ENCODE measurements at regions not wholly inside any gene's neighbourhood (a gene's known extent, or its start where the extent isn't known, plus 50 kb on each side); places are given as distances from the start of the nearest gene placed in this dataset.
"Not testable (repeated sequence)": the region's sequence is repeated elsewhere in the genome, so short reads cannot be mapped to it uniquely, and the experiment has no call there.

- no peak for DNase-seq
Measured at GRCh38 chr7:10727636-10728035, 246.0 kb upstream of the PHF14 start.

DNA sequence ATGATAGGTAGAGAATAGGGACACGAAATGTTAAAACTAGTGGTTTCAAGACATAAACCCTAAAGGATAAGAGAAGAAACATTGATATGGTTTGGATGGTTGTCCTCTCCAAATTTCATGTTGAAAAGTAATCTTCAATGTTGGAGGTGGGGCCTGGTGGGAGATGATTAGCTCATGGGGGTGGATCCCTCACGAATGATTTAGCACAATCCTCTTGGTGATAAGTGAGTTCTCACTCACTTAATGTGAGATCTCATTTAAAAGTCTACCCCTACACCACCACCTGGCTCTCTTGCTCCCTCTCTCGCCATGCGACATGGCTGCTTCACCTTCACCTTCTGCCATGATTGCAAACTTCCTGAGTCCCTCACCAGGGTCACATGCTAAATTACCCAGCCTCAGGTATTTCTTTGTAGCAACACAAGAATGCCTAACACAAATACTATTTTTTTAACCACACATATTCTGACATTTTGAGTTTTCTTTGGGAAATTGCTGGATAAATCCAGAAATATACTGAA lies 242.4 kb upstream of the PHF14 start:
- no peak for DNase-seq

DNA sequence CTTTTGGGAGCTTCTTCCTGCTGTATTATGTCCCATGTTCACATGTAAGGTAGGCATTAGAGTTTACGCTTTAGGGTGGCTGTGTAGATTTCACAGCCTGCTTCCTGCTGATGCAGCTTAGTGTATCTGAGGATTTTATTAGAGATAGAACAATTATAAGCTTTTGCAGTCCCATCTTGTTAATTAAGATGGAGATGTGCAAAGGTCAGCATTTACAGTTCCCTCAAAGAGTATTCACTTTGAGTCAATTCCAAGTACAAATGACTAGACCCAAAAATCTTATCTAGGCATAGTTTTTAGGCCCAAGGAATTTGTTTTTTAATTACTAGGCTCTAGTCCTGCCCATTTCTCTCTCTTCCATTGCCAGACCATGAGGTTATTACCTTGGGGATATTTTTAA lies 239.9 kb upstream of the PHF14 start:
- DNase-seq: no peak

DNA sequence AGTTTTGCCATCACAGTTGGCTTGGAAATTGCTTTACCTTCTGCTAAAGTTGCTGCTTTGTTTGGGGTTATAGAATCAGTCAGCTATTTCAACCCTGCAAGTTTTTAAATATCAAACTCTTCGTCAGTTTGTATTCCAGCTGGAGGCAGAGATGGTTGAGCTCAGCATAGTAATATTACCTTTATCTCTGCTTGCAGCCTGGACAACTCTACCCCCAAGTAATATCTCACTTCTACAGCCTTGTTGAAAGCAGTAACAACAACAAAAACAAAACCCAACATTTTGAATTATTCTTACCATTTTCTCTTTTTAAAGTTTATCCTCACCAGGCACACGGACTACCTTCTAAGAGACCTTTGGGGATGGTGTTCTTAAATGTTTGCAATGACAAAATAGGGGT lies 239.1 kb upstream of the PHF14 start:
- no peak for DNase-seq

DNA sequence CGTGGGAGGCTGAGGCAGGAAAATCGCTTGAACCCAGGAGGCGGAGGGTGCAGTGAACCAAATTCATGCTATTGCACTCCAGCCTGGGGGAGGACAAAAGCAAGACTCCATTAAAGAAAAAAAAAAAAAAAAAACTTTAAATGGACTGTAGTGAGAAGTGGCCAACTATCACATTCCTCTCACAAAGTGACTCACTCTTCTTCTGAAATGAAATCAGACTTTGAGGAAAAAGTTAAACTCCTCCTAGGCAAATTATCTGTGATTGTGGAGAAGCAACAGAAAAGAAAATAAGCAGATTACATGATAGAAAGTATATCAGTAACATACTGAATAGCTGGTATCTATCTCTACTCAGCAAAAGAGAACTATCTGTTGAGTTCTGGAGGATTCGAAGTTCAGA lies 234.3 kb upstream of the PHF14 start:
- DNase-seq: no peak

DNA sequence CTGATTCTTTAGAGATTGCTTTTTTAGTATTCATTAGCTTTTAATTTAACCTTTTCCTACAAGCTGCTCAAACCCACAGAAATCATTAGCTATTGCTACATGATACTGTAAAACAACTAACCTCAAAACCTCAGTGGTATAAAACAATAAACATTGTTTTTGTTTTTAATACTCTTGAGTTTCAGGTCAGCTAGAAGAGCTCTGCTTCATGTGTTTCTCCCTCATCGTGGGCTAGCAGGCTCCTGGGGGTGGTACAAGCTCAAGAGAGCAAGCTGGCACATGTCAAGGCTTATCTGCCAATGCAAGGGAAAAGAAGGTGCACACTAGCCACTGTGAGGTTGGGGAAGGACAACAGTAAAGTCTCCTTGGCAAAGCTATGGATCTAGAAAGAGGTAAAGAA lies 232.9 kb upstream of the PHF14 start:
- DNase-seq: no peak

GRCh38 chr7:10756981-10757380 lies 216.7 kb upstream of the PHF14 start:
- no peak for DNase-seq

GRCh38 chr7:10759120-10759519 lies 214.6 kb upstream of the PHF14 start:
- DNase-seq: no peak

DNA sequence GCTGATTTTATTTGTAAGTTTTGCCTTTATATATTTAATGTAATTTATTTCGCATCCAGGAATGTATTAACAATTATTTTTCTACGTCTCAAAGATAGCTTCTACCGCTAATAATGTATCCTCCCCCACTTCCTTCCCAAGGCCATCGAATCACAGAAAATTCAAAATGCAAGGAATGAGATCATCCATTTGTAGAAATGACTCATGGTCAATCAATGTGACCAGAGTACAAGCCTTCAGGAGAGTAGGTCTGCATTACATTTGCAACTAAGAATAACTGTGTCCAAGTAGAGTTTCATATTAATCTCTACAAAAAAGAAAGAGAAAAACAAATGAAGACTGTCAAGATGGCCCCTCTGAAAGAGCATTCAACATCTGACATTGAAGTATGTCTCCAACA lies 205.9 kb upstream of the PHF14 start:
- no peak for DNase-seq

GRCh38 chr7:10770176-10770575 lies 203.5 kb upstream of the PHF14 start:
- DNase-seq: no peak

GRCh38 chr7:10773430-10773829 lies 200.2 kb upstream of the PHF14 start:
- DNase-seq: no peak

DNA sequence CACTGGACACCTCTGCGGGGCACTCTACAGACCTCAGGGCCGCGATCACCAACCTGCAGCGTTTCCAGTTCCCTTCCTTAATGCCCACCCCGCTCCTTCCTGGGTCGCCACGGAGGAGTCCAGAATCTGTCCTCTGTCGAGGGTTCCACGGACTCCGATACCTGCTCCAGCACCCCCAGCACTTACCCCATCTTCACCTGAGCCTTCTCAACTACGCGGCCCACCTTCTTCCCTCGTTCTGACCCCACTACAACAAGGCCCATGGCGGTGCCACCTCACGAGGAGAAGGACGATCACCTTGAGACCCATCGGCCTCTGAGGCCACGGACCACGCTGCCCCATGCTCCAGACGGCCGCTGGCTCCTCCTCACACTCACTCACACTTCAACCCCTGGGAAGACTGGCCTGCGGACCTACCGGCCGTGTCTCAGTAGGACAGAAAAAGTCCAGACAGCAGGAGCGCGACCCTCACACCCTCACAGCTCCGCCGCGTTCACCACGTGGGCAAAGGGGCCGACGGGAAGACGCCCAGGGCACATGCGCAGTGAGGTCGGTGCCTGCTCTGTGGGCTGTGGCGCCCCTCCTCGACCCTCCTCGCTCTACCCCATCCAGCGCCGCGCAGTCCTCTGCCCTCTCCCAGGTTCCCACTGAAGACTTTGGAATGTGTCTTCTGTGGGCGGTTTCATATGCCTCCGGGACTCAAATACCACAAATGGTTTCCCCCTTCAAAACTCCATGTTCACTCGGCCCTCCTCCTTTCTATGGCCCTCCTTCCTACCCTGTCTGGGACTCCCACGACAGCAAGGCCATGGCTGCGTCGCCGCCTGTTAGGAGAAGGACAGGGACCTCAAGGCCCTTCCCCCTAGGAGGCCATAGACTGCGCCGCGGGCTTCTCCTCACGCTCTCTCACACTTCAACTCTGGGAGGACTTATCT lies 193.9 kb upstream of the PHF14 start:
- DNase-seq: no peak

DNA sequence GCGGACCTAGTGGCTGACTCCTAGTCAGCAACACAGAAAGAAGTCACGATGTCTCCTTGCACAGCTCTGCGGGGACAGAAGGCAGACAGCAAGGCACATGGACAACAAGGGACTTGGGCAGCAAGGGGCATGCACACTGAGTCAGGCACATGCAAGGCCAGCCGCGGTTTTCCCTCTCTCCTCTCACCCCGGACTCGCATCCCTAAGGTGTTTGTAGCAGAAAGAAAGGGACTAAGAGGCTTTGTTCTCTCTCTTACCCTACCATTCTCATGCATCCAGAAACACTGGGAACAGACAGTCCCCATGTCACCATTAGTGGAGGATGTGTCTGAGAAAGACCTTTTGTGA lies 193.3 kb upstream of the PHF14 start:
- no peak for DNase-seq

DNA sequence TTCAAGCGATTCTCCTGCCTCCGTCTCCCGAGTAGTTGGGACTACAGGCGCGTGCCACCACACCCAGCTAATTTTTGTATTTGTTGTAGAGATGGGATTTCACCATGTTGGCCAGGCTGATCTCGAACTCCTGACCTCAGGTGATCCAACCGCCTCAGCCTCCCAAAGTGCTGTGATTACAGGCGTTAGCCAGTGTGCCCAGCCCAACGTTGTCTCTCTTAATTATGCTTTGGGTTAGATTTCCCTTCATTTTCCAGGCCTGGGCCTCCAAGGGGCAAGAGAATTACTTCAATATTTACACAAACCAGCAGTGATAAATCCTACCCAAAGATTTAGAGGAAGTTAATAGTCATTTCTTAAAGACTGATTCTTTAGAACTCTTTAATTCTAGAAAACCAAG lies 186.7 kb upstream of the PHF14 start:
- not testable (repeated sequence) for DNase-seq

GRCh38 chr7:10789170-10789569 lies 184.5 kb upstream of the PHF14 start:
- DNase-seq: no peak

DNA sequence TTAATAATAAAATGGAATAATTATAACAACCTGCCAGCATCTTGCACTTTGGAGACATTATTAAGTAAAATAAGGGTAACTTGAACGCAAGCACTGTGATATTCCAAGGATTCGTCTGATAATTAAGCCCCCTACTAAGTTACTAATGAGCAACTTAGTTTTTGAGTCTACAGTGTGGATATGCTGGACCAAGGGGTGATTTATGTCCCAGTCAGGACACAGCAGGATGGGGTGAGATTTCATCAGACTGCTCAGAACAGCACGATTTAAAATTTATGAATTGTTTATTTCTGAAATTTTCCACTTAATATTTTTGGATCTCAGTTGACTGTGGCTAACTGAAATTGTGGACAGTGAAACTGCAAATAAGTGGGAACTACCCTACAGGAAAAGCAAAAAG lies 182.8 kb upstream of the PHF14 start:
- DNase-seq: no peak

GRCh38 chr7:10793995-10794775 lies 179.5 kb upstream of the PHF14 start:
- no peak for DNase-seq

DNA sequence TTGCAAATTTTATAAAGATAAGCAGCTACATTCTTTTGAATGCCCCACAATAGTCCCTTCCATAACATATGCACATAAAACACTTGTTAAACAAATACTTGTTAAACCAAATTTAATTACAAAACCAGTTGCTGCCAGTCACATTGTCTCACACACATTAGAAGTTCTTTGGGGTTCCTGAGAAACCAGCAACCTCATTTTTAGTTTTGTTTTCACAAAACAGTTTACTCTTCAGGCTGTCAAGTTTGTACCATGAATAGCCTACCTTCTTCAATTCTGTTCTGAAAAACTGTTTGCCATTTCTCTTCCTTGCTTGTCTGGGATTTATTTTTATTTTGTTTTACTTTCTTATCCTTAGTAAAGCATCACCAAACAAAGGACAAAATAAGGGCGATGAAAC lies 176.5 kb upstream of the PHF14 start:
- no peak for DNase-seq

DNA sequence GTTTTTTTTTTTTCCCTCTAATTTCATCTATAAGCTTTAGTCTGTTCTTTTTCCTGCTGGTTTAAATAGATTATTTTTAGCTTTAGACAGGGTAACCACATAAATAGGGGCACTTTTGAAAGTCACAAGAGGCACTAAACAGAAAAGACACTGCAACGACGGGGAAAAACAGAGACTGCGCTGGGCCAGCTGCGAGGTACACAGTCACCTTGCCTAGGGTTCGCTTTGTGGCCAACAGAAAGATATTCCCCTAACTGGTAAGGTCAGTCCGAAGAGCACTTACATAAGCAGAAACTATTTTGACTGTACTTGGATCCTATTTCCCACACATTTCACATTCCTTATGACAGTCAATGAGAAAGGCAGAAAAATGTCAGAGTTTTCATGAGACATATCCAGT lies 175.6 kb upstream of the PHF14 start:
- DNase-seq: no peak

DNA sequence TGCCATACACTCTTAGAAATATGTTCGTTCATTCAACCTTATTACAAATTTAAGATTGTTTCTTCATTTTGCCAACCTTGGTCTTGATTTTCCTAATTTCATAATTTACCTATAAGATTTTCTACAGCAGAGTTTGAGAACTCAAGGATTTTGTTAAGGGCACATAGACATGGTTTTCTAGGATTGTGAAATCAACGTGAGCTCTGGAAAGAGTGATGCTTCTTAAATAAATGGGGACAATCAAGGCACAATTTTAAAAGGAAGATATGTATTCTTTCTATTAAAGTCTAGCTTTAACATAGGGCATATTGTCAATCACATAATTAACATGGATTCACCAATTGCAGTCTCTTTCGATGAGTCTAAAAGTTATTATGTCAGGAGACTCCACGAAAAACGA lies 174.2 kb upstream of the PHF14 start:
- DNase-seq: no peak

DNA sequence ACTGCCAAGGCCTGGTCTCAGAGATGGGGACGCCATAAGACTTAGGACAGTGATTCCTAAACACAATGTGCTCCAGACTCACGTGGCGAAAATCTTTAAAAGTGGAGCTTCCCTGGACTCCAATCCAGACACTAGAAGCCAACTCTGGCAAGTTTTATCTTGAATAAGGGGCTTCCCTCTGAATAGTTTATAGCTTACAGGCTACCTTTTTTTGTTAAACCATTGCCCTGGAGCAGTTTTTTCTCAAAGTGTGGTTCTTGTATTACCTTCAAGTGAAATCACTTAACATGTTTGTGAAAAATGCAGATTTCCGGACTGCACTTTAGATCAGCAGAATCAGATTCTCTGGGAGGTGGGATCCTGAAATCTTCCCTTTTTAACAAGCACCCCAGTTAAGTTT lies 171.7 kb upstream of the PHF14 start:
- no peak for DNase-seq

GRCh38 chr7:10802526-10802925 lies 171.1 kb upstream of the PHF14 start:
- no peak for DNase-seq

- no peak for DNase-seq
Measured at GRCh38 chr7:10803720-10804119, 170.0 kb upstream of the PHF14 start.

DNA sequence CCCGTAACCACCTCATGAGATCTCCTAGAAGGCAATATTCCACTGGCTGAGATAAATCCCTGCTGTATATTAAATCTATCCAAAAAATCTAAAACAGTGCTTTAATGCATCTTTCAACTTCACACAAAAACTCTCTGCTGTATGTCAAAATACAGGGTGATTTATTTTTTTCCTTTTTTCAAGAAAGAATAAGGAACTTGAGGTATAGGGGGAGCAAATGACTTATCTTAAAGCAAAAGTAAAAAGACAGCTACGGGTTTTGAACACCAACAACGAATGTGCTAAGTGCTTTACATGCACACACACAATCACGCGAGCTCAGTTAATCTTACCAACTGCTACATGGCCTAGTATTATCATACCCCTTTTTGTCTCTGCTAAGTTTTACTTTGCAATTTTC lies 168.9 kb upstream of the PHF14 start:
- no peak for DNase-seq

All from stimulated activated CD4-positive, alpha-beta T cell treated with anti-CD3 and anti-CD28 coated beads, Interleukin-4, amount 100 ng/mL, for 24 hours (primary cell).